ENCODE measurements at regions not wholly inside any gene's neighbourhood (a gene's known extent, or its start where the extent isn't known, plus 50 kb on each side); places are given as distances from the start of the nearest gene placed in this dataset.

DNA sequence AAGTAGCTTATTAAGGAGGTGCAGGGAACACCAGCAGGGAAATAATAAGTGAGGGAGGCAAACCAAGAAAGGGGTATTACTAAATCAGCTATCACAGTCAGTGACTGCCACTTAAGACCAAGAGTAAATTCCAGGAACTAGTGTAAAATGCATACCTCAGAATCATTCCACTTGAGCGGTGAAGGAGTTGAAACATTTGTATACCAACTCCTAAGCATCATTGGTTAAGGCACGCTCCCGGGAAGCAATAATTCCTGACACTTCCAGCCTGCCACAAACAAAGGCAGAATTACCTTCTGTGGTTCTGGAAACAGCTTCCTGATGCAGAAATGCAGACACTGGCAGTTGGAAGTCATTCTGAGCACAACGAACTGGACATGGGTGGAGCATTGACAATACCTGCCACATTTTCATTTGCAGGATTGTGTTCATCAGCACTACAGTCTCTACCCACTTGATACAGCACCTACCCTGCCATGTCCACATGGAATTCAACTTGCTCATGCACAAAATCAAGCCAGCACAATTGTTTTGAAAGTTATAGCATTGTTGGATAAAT lies 82.1 kb downstream of the PPP1R2C start:
- Histone ChIP-seq H3K4me3 (ENCODE audit: low read length) (no peak overlapping the region), H3K4me1 (ENCODE audit: control insufficient read depth, insufficient read depth, low read length) (no peaks in the 10 kb centered on the region), H3K27ac (ENCODE audit: low read length) (no peak overlapping the region), H3K36me3 (ENCODE audit: control insufficient read depth, insufficient read depth, low read length) (no peaks in the 10 kb centered on the region), H3K9me3 (ENCODE audit: control insufficient read depth, insufficient read depth, low read length) (no peaks in the 10 kb centered on the region), H3K27me3 (ENCODE audit: control insufficient read depth, insufficient read depth, low read length) (no peaks in the 10 kb centered on the region)
- DNase-seq (ENCODE audit: low read depth, low spot score), result no peak
- no CpG with 5 or more reads among the region's 4 CpGs for WGBS (ENCODE audit: insufficient coverage, insufficient read length)

DNA sequence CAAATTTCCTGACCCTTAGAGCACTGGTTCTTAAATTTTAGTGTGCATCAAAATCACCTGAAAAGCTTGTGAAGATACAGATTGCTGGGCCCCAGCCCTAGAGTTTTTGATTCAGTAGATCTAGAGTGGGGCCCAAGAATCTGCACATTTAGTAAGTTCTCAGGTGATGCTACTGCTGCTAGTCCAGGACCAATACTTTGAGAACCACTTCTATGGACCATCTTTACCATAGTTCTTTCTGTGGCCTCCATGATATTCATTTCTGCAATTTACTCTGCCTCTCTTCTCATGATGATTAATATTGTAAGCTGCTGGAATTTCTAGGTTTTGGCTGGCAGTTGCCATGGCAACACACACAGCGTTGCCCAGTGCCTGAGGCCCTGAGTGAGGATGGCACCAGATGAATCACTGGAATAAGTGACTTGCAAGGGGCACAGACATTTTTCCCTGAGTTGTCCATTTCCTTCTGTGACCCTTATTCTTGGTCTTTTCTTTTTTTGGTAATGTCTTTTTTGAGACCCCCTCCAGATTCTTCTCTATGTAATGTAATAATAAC lies 83.6 kb downstream of the PPP1R2C start:
- Histone ChIP-seq H3K4me3 (ENCODE audit: low read length) (no peak overlapping the region), H3K27me3 (ENCODE audit: control insufficient read depth, insufficient read depth, low read length) (no peaks in the 10 kb centered on the region), H3K9me3 (ENCODE audit: control insufficient read depth, insufficient read depth, low read length) (no peaks in the 10 kb centered on the region), H3K27ac (ENCODE audit: low read length) (no peak overlapping the region), H3K36me3 (ENCODE audit: control insufficient read depth, insufficient read depth, low read length) (no peaks in the 10 kb centered on the region), H3K4me1 (ENCODE audit: control insufficient read depth, insufficient read depth, low read length) (no peaks in the 10 kb centered on the region)
- no CpG with 5 or more reads among the region's 1 CpG for WGBS (ENCODE audit: insufficient coverage, insufficient read length)
- DNase-seq (ENCODE audit: low read depth, low spot score), result no peak

GRCh38 chrX:42691196-42691595 lies 86.8 kb downstream of the PPP1R2C start:
- Histone ChIP-seq H3K9me3 (ENCODE audit: control insufficient read depth, insufficient read depth, low read length) (no peaks in the 10 kb centered on the region), H3K4me3 (ENCODE audit: low read length) (no peak overlapping the region), H3K27ac (ENCODE audit: low read length) (no peak overlapping the region), H3K36me3 (ENCODE audit: control insufficient read depth, insufficient read depth, low read length) (no peaks in the 10 kb centered on the region), H3K27me3 (ENCODE audit: control insufficient read depth, insufficient read depth, low read length) (no peaks in the 10 kb centered on the region), H3K4me1 (ENCODE audit: control insufficient read depth, insufficient read depth, low read length) (no peaks in the 10 kb centered on the region)
- no CpG with 5 or more reads among the region's 1 CpG for WGBS (ENCODE audit: insufficient coverage, insufficient read length)
- DNase-seq (ENCODE audit: low read depth, low spot score), result no peak

DNA sequence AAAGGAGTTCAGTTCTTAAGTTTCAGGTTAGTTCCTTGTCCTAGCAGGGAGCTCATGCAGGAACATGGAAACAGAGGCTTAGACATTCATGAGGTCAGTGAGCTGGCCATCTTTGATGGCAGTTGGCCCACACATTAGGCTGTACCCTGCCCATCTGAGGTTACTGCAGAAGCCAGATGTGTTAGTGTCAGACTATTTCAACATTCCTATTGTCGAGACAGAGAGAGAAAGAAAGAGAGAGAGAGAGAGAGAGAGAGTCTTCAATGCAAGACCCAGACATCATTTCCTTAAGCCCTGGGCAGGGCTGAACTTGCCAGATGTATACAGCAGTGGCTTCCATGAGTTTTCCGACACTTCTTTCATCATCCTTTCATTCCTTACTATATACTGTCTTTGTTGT lies 91.3 kb downstream of the PPP1R2C start:
- Histone ChIP-seq H3K36me3 (ENCODE audit: control insufficient read depth, insufficient read depth, low read length) (no peaks in the 10 kb centered on the region), H3K27me3 (ENCODE audit: control insufficient read depth, insufficient read depth, low read length) (no peaks in the 10 kb centered on the region), H3K9me3 (ENCODE audit: control insufficient read depth, insufficient read depth, low read length) (no peaks in the 10 kb centered on the region), H3K4me3 (ENCODE audit: low read length) (no peak overlapping the region), H3K4me1 (ENCODE audit: control insufficient read depth, insufficient read depth, low read length) (no peaks in the 10 kb centered on the region), H3K27ac (ENCODE audit: low read length) (no peak overlapping the region)
- no peak for DNase-seq (ENCODE audit: low read depth, low spot score)
- no CpG with 5 or more reads among the region's 2 CpGs for WGBS (ENCODE audit: insufficient coverage, insufficient read length)

GRCh38 chrX:42686296-42686695 lies 91.7 kb downstream of the PPP1R2C start:
- H3K27ac ChIP-seq (ENCODE audit: low read length), result no peak overlapping the region
- H3K36me3 ChIP-seq (ENCODE audit: control insufficient read depth, insufficient read depth, low read length), result no peaks in the 10 kb centered on the region
- no peaks in the 10 kb centered on the region for H3K9me3 ChIP-seq (ENCODE audit: control insufficient read depth, insufficient read depth, low read length)
- H3K4me3 ChIP-seq (ENCODE audit: low read length), result no peak overlapping the region
- H3K27me3 ChIP-seq (ENCODE audit: control insufficient read depth, insufficient read depth, low read length), result no peaks in the 10 kb centered on the region
- no CpG with 5 or more reads among the region's 1 CpG for WGBS (ENCODE audit: insufficient coverage, insufficient read length)
- H3K4me1 ChIP-seq (ENCODE audit: control insufficient read depth, insufficient read depth, low read length), result no peaks in the 10 kb centered on the region
- no peak for DNase-seq (ENCODE audit: low read depth, low spot score)

- WGBS (ENCODE audit: insufficient coverage, insufficient read length), result no CpG with 5 or more reads among the region's 2 CpGs
- no peak overlapping the region for H3K27ac ChIP-seq (ENCODE audit: low read length)
- no peak overlapping the region for H3K4me3 ChIP-seq (ENCODE audit: low read length)
- no peak for DNase-seq (ENCODE audit: low read depth, low spot score)
- no peaks in the 10 kb centered on the region for H3K4me1 ChIP-seq (ENCODE audit: control insufficient read depth, insufficient read depth, low read length)
- no peaks in the 10 kb centered on the region for H3K36me3 ChIP-seq (ENCODE audit: control insufficient read depth, insufficient read depth, low read length)
- H3K9me3 ChIP-seq (ENCODE audit: control insufficient read depth, insufficient read depth, low read length), result no peaks in the 10 kb centered on the region
- H3K27me3 ChIP-seq (ENCODE audit: control insufficient read depth, insufficient read depth, low read length), result no peaks in the 10 kb centered on the region
Observed at GRCh38 chrX:42684065-42684464, 93.9 kb downstream of the PPP1R2C start.

GRCh38 chrX:42680666-42681065 lies 97.3 kb downstream of the PPP1R2C start:
- Histone ChIP-seq H3K27me3 (ENCODE audit: control insufficient read depth, insufficient read depth, low read length) (no peaks in the 10 kb centered on the region), H3K4me3 (ENCODE audit: low read length) (no peak overlapping the region), H3K27ac (ENCODE audit: low read length) (no peak overlapping the region), H3K36me3 (ENCODE audit: control insufficient read depth, insufficient read depth, low read length) (no peaks in the 10 kb centered on the region), H3K9me3 (ENCODE audit: control insufficient read depth, insufficient read depth, low read length) (no peaks in the 10 kb centered on the region), H3K4me1 (ENCODE audit: control insufficient read depth, insufficient read depth, low read length) (no peaks in the 10 kb centered on the region)
- peak; percentile 4 for DNase-seq (ENCODE audit: low read depth, low spot score)
- no CpG with 5 or more reads among the region's 2 CpGs for WGBS (ENCODE audit: insufficient coverage, insufficient read length)

- H3K27me3 ChIP-seq (ENCODE audit: control insufficient read depth, insufficient read depth, low read length), result no peaks in the 10 kb centered on the region
- H3K9me3 ChIP-seq (ENCODE audit: control insufficient read depth, insufficient read depth, low read length), result no peaks in the 10 kb centered on the region
- H3K4me1 ChIP-seq (ENCODE audit: control insufficient read depth, insufficient read depth, low read length), result no peaks in the 10 kb centered on the region
- no peaks in the 10 kb centered on the region for H3K36me3 ChIP-seq (ENCODE audit: control insufficient read depth, insufficient read depth, low read length)
- WGBS (ENCODE audit: insufficient coverage, insufficient read length), result no CpG with 5 or more reads among the region's 6 CpGs
- no peak overlapping the region for H3K4me3 ChIP-seq (ENCODE audit: low read length)
- H3K27ac ChIP-seq (ENCODE audit: low read length), result no peak overlapping the region
- no peak for DNase-seq (ENCODE audit: low read depth, low spot score)
Observed at GRCh38 chrX:42678133-42678532, 99.8 kb downstream of the PPP1R2C start.

DNA sequence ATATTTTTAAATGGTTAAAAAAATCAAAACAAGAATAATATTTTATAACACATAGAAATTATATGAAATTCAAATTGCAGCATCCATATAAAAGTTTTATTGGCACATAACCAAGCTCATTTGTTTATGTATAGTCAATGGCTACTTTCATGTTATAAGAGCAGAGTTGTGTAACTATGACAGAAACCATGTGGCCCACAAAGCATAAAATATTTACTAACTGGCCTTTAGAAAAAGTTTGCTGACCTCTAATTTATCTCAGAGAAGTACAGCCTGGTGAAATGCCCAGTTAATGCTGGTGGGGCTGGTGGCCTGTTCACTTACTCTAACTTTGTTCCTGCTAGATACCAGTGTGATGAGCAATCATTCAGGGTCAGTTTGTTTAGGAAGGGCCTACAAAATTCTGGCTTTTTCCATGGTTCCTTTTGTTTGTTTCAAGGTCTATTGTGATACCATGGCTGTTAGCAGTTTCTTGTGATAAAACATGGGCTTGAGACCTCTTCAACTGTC lies 104.6 kb downstream of the PPP1R2C start:
- H3K36me3 ChIP-seq (ENCODE audit: control insufficient read depth, insufficient read depth, low read length), result no peaks in the 10 kb centered on the region
- H3K4me3 ChIP-seq (ENCODE audit: low read length), result no peak overlapping the region
- H3K4me1 ChIP-seq (ENCODE audit: control insufficient read depth, insufficient read depth, low read length), result no peaks in the 10 kb centered on the region
- H3K27ac ChIP-seq (ENCODE audit: low read length), result no peak overlapping the region
- no peak for DNase-seq (ENCODE audit: low read depth, low spot score)
- H3K9me3 ChIP-seq (ENCODE audit: control insufficient read depth, insufficient read depth, low read length), result no peaks in the 10 kb centered on the region
- H3K27me3 ChIP-seq (ENCODE audit: control insufficient read depth, insufficient read depth, low read length), result no peaks in the 10 kb centered on the region

GRCh38 chrX:42664680-42665079 lies 113.3 kb downstream of the PPP1R2C start:
- Histone ChIP-seq H3K4me3 (ENCODE audit: low read length) (no peak overlapping the region), H3K4me1 (ENCODE audit: control insufficient read depth, insufficient read depth, low read length) (no peaks in the 10 kb centered on the region), H3K27me3 (ENCODE audit: control insufficient read depth, insufficient read depth, low read length) (no peaks in the 10 kb centered on the region), H3K36me3 (ENCODE audit: control insufficient read depth, insufficient read depth, low read length) (no peaks in the 10 kb centered on the region), H3K27ac (ENCODE audit: low read length) (no peak overlapping the region), H3K9me3 (ENCODE audit: control insufficient read depth, insufficient read depth, low read length) (no peaks in the 10 kb centered on the region)
- WGBS (ENCODE audit: insufficient coverage, insufficient read length), result no CpG with 5 or more reads among the region's 3 CpGs
- DNase-seq (ENCODE audit: low read depth, low spot score), result no peak

- H3K4me1 ChIP-seq (ENCODE audit: control insufficient read depth, insufficient read depth, low read length), result no peaks in the 10 kb centered on the region
- no peak overlapping the region for H3K4me3 ChIP-seq (ENCODE audit: low read length)
- no peaks in the 10 kb centered on the region for H3K27me3 ChIP-seq (ENCODE audit: control insufficient read depth, insufficient read depth, low read length)
- H3K9me3 ChIP-seq (ENCODE audit: control insufficient read depth, insufficient read depth, low read length), result no peaks in the 10 kb centered on the region
- H3K27ac ChIP-seq (ENCODE audit: low read length), result no peak overlapping the region
- no peaks in the 10 kb centered on the region for H3K36me3 ChIP-seq (ENCODE audit: control insufficient read depth, insufficient read depth, low read length)
- DNase-seq (ENCODE audit: low read depth, low spot score), result no peak
Observed at GRCh38 chrX:42628471-42628870, 149.5 kb downstream of the PPP1R2C start.
